K562 (cell line): ENCODE measurements at regions not wholly inside any gene's neighbourhood (a gene's known extent, or its start where the extent isn't known, plus 50 kb on each side); places are given as distances from the start of the nearest gene placed in this dataset.

Source experiments
- ATAC-seq: fragments of 200-7000 bp; cut with Tn5 transposase; 3 replicates; pipeline ENCODE4 v1.9.1; 2020; ENCODE audit warnings: moderate library complexity
- BruUV-seq: library from RNA; stranded (reverse); fragments of 400-500 nt; replicated peaks from 2 replicates; lab custom pipeline; 2021; lab: Mats Ljungman, UMichigan
- CTCF ChIA-PET: fragments of 300-600 bp; formaldehyde crosslinking; extraction: SDS; loops from one replicate; lab custom pipeline; 2021; ENCODE audit warnings: low intra/inter-chr PET ratio; lab: Yijun Ruan, JAX
- POLR2A ChIA-PET: fragments of 300-600, 350-650 bp; sonication (Branson Sonifier 250); formaldehyde crosslinking; extraction: SDS; loops from one replicate; lab custom pipeline; 2021; ENCODE audit warnings: antibody characterized with exemption, inconsistent platforms; lab: Yijun Ruan, JAX
- DNase-seq, 4 experiments: peaks; one replicate each; pipeline versions ENCODE4 v3.0.0 to v3.0.0-alpha.2; 2011 to 2018; ENCODE audit warnings: low spot score in 3 of 4, mixed read lengths in 3 of 4; ENCODE audit errors: extremely low read depth in 1 of 4
- FAIRE-seq: peaks from 2 replicates; lab custom pipeline; 2011; peaks lifted over from hg19 to GRCh38; lab: Jason Lieb, UNC
- H2AFZ ChIP-seq: 2 replicates; pipeline ENCODE4 v1.6.0; 2011; ENCODE audit warnings: low read depth, low read length, control low read depth, inconsistent platforms
- H3K27ac ChIP-seq: fragments of 200-600 bp; 3 replicates; pipeline ENCODE4 v1.8.0; 2011; ENCODE audit warnings: low read depth, mild to moderate bottlenecking, control low read depth, inconsistent platforms, low read length, moderate library complexity, mixed read lengths; ENCODE audit errors: extremely low read depth
- H3K27me3 ChIP-seq, 2 experiments: fragments of 300-600 bp in 1 of 2; 2 replicates in 1 of 2; 3 replicates in 1 of 2; pipeline versions ENCODE4 v1.6.0 to v1.8.0; 2011; ENCODE audit warnings: inconsistent platforms in 2 of 2, low read length in 2 of 2, mild to moderate bottlenecking in 1 of 2, mixed read lengths in 1 of 2, moderate library complexity in 1 of 2; ENCODE audit not compliant: control insufficient read depth in 2 of 2, insufficient read depth in 2 of 2
- H3K36me3 ChIP-seq: fragments of 300-600 bp; 3 replicates; pipeline ENCODE4 v1.8.0; 2011; ENCODE audit warnings: mild to moderate bottlenecking, low read length, inconsistent platforms; ENCODE audit not compliant: control insufficient read depth, insufficient read depth
- H3K4me1 ChIP-seq, 2 experiments: fragments of 200-600 bp in 1 of 2; replicated peaks in 1 of 2; 2 replicates in 1 of 2; 3 replicates in 1 of 2; pipeline versions ENCODE4 v1.5.1 to v1.8.0; 2011; ENCODE audit warnings: inconsistent platforms in 2 of 2, low read length in 2 of 2, mild to moderate bottlenecking in 1 of 2, mixed read lengths in 1 of 2, moderate library complexity in 1 of 2; ENCODE audit not compliant: control insufficient read depth in 2 of 2, insufficient read depth in 2 of 2
- H3K4me2 ChIP-seq: 2 replicates; pipeline ENCODE4 v1.6.1; 2011; ENCODE audit warnings: low read length, control low read depth, inconsistent platforms, mixed read lengths; ENCODE audit not compliant: insufficient read depth
- H3K4me3 ChIP-seq: fragments of 200-600 bp; sonication (generic), shearing (Covaris generic); 2 replicates; pipeline ENCODE4 v1.5.1; 2016; ENCODE audit warnings: control low read depth, inconsistent platforms
- H3K79me2 ChIP-seq: fragments of 200-600 bp; 3 replicates; pipeline ENCODE4 v1.8.0; 2011; ENCODE audit warnings: low read length, inconsistent platforms; ENCODE audit not compliant: control insufficient read depth, insufficient read depth
- H3K9ac ChIP-seq, 2 experiments: 2 replicates each; pipeline versions ENCODE4 v1.6.0 to v1.6.1; 2011; ENCODE audit warnings: low read depth in 2 of 2, low read length in 2 of 2, control low read depth in 1 of 2, inconsistent platforms in 1 of 2, mild to moderate bottlenecking in 1 of 2, mixed read lengths in 1 of 2; ENCODE audit not compliant: insufficient read depth in 1 of 2
- H3K9me1 ChIP-seq: one replicate; pipeline ENCODE4 v1.6.0; 2011; ENCODE audit warnings: inconsistent platforms, mild to moderate bottlenecking, low read length, moderate library complexity; ENCODE audit not compliant: control insufficient read depth, insufficient read depth
- H3K9me3 ChIP-seq: replicated peaks from 2 replicates; pipeline ENCODE4 v1.5.1; 2011; ENCODE audit warnings: low read depth, low read length, inconsistent platforms; ENCODE audit not compliant: control insufficient read depth, insufficient read depth
- H4K20me1 ChIP-seq: replicated peaks from 2 replicates; pipeline ENCODE4 v1.6.1; 2011; ENCODE audit warnings: low read length, inconsistent platforms, mixed read lengths; ENCODE audit not compliant: control insufficient read depth, insufficient read depth
- CEBPG ChIP-seq, 3 experiments: fragments of 200-800 bp in 1 of 3; sonication (Bioruptor generic) in 1 of 3; sonication (generic) in 1 of 3; formaldehyde crosslinking in 1 of 3; IDR thresholded peaks in 2 of 3; conservative IDR thresholded peaks in 1 of 3; 2 replicates each; pipeline versions ENCODE4 v1.6.1 to v1.8.0; 2016 to 2022; ENCODE audit warnings: missing compliant biosample characterization in 2 of 3, missing genetic modification characterization in 2 of 3, mild to moderate bottlenecking in 1 of 3, missing genetic modification reagents in 1 of 3
- CUX1 ChIP-seq: fragments of 200-800 bp; sonication (Bioruptor generic); IDR thresholded peaks from 2 replicates; pipeline ENCODE4 v1.6.1; 2016; ENCODE audit warnings: missing genetic modification characterization, missing compliant biosample characterization
- FOXA1 ChIP-seq: fragments of 450-650 bp; IDR thresholded peaks from 2 replicates; pipeline ENCODE4 v1.6.1; 2016; ENCODE audit warnings: mild to moderate bottlenecking, borderline replicate concordance
- FOXK2 ChIP-seq, 2 experiments: fragments of 450-650 bp; IDR thresholded peaks in 1 of 2; conservative IDR thresholded peaks in 1 of 2; 2 replicates each; pipeline ENCODE4 v1.6.1; 2016; ENCODE audit warnings: low read depth in 2 of 2, mild to moderate bottlenecking in 1 of 2
- HNRNPH1 ChIP-seq: fragments of 200-400 bp; formaldehyde crosslinking; optimal IDR thresholded peaks from 2 replicates; pipeline ENCODE3; 2017; ENCODE audit warnings: low read depth, mild to moderate bottlenecking, low read length, moderate library complexity
- HNRNPL ChIP-seq: fragments of 200-400 bp; formaldehyde crosslinking; IDR thresholded peaks from 2 replicates; pipeline ENCODE4 v1.6.1; 2017; ENCODE audit warnings: low read depth, mild to moderate bottlenecking, low read length
- KLF13 ChIP-seq: fragments of 450-650 bp; IDR thresholded peaks from 2 replicates; pipeline ENCODE4 v1.6.1; 2016; ENCODE audit warnings: missing genetic modification characterization, low read depth, mild to moderate bottlenecking, missing compliant biosample characterization, moderate library complexity, borderline replicate concordance
- RBM22 ChIP-seq: fragments of 200-400 bp; formaldehyde crosslinking; IDR thresholded peaks from 2 replicates; pipeline ENCODE4 v1.6.1; 2018; ENCODE audit warnings: low read length, low read depth; ENCODE audit not compliant: poor library complexity, severe bottlenecking
- SP2 ChIP-seq: IDR thresholded peaks from 2 replicates; pipeline ENCODE4 v1.6.1; 2011; ENCODE audit warnings: mild to moderate bottlenecking, low read depth, low read length, moderate library complexity; ENCODE audit not compliant: poor library complexity, severe bottlenecking; ENCODE audit errors: extremely low read depth
- ZFP36 ChIP-seq: fragments of 150-350 bp; IDR thresholded peaks from 2 replicates; pipeline ENCODE4 v1.6.1; 2018; ENCODE audit warnings: low read length, low read depth; ENCODE audit not compliant: partially characterized antibody
- ZNF124 ChIP-seq: sonication (generic); formaldehyde crosslinking; IDR thresholded peaks from 2 replicates; pipeline ENCODE4 v1.8.1; 2022; ENCODE audit warnings: missing genetic modification reagents
- ZNF23 ChIP-seq: fragments of 250-450 bp; sonication (Bioruptor Pico); IDR thresholded peaks from 2 replicates; pipeline ENCODE4 v1.4.0; 2020; ENCODE audit warnings: mild to moderate bottlenecking
- ZNF41 ChIP-seq: fragments of 250-450 bp; sonication (Bioruptor Pico); conservative IDR thresholded peaks from 2 replicates; pipeline ENCODE4 v1.4.0; 2020; ENCODE audit warnings: mild to moderate bottlenecking
- ZNF512 ChIP-seq: IDR thresholded peaks from 2 replicates; pipeline ENCODE4 v1.6.1; 2016; ENCODE audit warnings: missing genetic modification characterization, missing compliant biosample characterization
- ZNF76 ChIP-seq: fragments of 250-450 bp; sonication (Bioruptor Pico); IDR thresholded peaks from 2 replicates; pipeline ENCODE4 v1.4.0; 2020; ENCODE audit warnings: mild to moderate bottlenecking, moderate library complexity, borderline replicate concordance
- WGBS: fragments of 100-300 bp; shearing (Covaris generic); methylation state at CpG from one replicate; pipeline ENCODE4 v1.1.6; 2016; ENCODE audit warnings: low coverage, mixed read lengths; ENCODE audit not compliant: insufficient coverage; ENCODE audit errors: missing lambda C conversion rate; 5-methylcytosine and 5-hydroxymethylcytosine counted together
- in situ Hi-C: fragments of 300-500 bp; cut with MboI; formaldehyde crosslinking; loops from 4 replicates; pipeline ENCODE4 v1.15.0; 2018; ENCODE audit warnings: inconsistent platforms, mixed read lengths
- intact Hi-C: fragments of 100-400 bp; cut with micrococcal nuclease; formaldehyde crosslinking; loops from 2 replicates; pipeline ENCODE4 v1.14.2; 2022

GRCh38 chr12:72888693-72889092 lies 616.5 kb downstream of the TRHDE start (continued):
- TF ChIP-seq ZNF512 (tag) (no peak), SP2 (no peak), ZNF76 (CRISPR knock-in tag) (no peak), FOXK2 (conservative IDR thresholded peaks at IDR 0.05 in 1 of 2, IDR thresholded peaks at IDR 0.05 in 1 of 2; ENCODE audit: low read depth in 2 of 2) (no peak), ZFP36 (no peak), CEBPG (CRISPR knock-in tag; IDR thresholded peaks at IDR 0.05) (no peak), CEBPG (tag; conservative IDR thresholded peaks at IDR 0.05 in 1 of 2, IDR thresholded peaks at IDR 0.05 in 1 of 2) (no peak)

- intact Hi-C loops, result no loop called here
- Histone ChIP-seq H3K4me1 (no peaks in the 10 kb centered on the region), H3K9me1 (no peaks in the 10 kb centered on the region), H3K9ac (no peak overlapping the region), H3K4me2 (no peak overlapping the region), H3K36me3 (no peaks in the 10 kb centered on the region), H2AFZ (no peak overlapping the region), H3K9me3 (no peaks in the 10 kb centered on the region), H3K79me2 (no peaks in the 10 kb centered on the region), H4K20me1 (no peaks in the 10 kb centered on the region), H3K27me3 (no peaks in the 10 kb centered on the region), H3K27ac (no peak overlapping the region), H3K4me3 (no peak overlapping the region)
- no peak for ATAC-seq
- WGBS, result 0% methylated on average over 1 of the region's 1 CpG
- CTCF ChIA-PET, result no interaction called here
- in situ Hi-C loops, result no loop called here
- no peak for FAIRE-seq
- POLR2A ChIA-PET, result no interaction called here
- no TSS peak for BruUV-seq
- no peak for DNase-seq
- TF ChIP-seq CUX1 (no peak), ZNF23 (CRISPR knock-in tag) (no peak), ZNF41 (CRISPR knock-in tag) (no peak), KLF13 (tag) (no peak), FOXA1 (no peak), HNRNPL (no peak), HNRNPH1 (no peak), ZNF124 (no peak), RBM22 (no peak)
Measured at GRCh38 chr12:72889791-72890190, 617.6 kb downstream of the TRHDE start.
